A172 (cell line): ENCODE measurements at regions not wholly inside any gene's neighbourhood (a gene's known extent, or its start where the extent isn't known, plus 50 kb on each side); places are given as distances from the start of the nearest gene placed in this dataset.

Experiments
- DNase-seq: peaks from one replicate; pipeline ENCODE4 v3.0.0-alpha.2; 2015; ENCODE audit warnings: low spot score

GRCh38 chr13:62327367-62327766 lies 911.7 kb upstream of the PCDH20 start:
- DNase-seq = no peak

DNA sequence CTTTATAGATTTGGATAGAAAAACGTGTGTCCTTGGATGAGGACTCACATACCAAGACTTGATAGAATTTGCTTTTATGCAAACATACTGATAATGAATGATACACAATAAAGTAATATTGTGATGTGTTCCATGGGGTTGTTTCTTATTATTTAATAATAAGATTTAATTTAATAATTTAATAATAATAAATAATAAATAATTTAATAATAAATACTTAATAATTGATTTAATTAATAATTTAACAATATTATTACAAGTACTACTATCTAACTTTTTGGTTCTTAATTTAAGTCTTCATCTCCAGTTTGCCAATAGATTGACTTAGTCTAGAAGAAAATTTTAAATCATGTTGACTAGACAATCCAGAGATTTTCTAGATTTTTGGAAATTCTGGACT lies 909.2 kb upstream of the PCDH20 start:
- no peak for DNase-seq

DNA sequence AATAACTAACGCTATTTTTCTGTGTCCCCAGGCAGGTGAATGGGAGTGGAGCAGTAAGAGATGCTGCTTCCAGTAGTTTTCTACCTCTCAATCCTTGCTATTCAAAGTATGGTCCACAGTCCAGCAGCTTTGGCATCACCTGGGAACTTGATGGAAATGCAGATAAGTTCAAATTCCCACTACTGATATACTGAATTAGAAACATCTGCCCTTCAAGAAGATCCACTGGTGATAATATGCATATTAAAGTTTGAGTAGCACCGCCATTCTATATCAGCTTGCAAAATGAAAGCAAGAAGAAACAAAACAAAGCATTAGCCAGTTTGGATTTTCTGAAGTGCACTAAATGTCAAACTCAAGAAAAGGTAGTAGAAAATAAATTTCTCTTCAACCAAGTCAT lies 906.2 kb upstream of the PCDH20 start:
- DNase-seq = no peak

DNA sequence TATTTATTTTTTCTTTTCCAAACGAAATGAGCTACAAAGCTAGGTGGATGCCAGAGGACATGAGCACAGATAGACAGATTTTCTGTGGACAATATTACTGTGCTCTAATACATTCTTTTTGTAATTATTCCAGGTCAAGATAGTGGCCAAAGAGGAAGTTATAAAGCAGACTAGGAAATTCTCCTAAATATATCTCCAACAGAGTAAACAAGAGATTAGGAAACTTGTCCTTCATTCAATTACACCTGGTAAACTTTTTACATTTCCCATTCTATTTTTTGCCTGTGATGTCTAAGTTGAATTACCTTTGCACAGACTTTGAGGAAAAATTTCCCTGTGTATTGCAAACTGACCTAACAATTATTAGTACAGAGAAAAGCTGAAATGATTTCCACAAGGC lies 905.5 kb upstream of the PCDH20 start:
- DNase-seq = no peak

DNA sequence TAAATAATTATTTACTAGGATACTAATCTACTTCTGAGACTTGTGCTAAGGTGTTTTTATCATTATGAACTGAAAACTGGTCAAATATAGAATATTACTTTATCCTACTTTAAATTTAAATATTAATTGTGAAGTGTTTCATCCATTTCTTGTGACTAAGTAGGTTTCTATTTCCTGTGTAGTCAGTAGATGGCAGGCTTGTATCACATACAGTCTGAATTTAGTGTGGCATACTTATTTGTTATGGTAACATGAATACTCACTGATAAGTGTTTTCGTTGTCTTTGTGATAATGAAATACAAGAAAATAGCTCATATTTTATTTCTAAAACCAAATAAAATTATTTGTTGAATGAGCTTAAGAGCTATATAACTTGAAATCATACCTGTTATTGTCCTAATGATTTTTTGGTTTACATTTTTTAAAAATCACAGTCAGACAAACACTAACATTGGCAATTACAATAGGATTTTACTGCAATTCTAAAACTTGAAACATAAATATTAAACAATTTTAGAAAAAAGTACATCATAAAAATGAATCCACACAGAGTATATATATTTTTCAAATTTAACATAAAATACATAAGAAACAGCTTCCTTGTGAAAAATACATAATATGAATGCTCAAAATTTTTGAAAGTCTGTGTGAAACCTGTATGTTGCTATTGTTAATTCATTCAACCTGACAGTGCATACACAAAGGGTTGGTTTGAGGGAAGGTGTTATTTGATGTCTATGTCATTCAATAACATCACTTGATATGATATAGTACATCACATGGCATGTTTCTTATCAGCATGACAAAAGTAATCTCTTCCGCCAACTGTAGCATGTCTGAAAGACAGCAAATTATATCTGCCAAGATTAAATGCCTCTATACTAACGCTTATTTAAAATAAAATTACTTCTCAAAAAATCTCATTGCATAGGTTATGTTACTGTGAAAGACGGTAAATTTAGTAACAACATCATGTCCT lies 904.8 kb upstream of the PCDH20 start:
- DNase-seq = peak; percentile 55

DNA sequence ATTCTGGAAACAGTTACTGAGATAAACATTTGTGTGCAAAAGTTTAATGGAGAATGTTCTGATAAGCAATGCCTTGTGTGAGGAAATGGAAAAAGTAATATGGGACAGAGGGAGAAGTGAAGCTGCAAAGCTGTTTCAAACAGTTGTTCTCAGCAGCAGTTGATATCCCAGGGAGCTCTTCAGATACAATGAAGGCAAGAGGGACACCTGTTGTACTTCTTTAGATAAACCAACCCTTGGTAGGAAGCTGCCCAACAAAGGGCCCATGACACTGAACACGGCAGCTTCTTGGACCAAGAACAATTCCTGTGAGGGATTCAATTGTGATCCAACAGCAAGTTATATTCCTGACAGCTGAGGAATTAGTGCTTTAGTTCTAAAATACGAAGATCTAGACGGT lies 894.3 kb upstream of the PCDH20 start:
- no peak for DNase-seq

DNA sequence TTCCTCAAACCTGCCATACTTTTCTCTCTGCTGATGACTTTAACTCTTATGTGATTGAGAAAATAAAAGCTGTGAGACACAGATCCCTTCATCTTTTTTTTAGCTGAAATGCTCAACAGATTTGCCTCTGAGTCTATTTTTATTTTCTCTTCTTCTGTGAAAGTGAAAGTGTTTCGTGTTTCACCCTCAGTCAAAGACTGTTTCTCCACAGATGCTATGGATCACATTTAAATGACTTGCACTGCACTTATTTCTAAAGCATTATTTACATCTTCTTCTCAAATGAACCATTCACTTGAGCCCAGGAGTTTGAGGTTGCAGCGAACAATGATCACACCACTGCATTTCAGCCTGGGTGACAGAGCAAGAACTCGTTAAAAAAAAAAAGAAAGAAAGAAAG lies 890.1 kb upstream of the PCDH20 start:
- DNase-seq = no peak

- DNase-seq = no peak
Observed at GRCh38 chr13:62302341-62302740, 886.7 kb upstream of the PCDH20 start.

GRCh38 chr13:62299988-62300387 lies 884.3 kb upstream of the PCDH20 start:
- DNase-seq = no peak

DNA sequence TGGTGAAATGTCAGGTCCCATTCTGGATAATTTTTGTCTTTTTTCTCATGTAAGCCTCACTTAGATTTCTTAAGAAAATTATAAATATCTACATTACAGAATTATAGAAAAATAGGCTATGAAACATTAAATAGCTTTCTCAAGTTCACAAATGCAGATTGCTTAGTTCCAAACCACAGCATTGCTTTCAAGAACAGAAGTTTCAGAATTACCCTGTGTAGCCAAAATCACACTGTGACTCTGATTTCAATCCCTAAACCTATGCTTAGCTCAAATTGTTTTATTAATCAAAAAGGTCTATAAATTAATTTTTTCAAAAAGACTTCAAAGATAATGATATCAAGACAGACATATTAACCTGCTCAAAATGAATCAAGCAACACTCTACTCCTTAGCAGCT lies 881.2 kb upstream of the PCDH20 start:
- no peak for DNase-seq

DNA sequence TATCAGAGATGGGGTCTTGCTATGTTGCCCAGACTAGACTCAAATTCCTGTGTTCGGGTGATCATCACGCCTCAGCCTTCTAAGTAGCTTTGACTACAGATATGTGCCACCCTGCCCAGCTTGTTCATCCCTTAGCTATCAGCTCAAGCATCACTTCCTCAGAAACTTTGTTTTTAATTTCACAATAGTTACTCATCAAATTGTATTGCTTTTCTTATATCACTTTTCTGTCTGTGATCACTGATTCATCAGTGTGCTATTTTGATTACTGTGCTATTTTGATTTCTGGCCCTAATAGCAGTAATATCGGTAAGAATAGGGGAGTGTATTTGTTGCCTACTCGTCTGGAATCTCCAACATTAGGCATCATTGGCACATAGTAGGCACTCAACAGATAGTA lies 878.6 kb upstream of the PCDH20 start:
- DNase-seq = peak; percentile 16

- peak; percentile 53 for DNase-seq
Observed at GRCh38 chr13:62292714-62293480, 877.2 kb upstream of the PCDH20 start.

DNA sequence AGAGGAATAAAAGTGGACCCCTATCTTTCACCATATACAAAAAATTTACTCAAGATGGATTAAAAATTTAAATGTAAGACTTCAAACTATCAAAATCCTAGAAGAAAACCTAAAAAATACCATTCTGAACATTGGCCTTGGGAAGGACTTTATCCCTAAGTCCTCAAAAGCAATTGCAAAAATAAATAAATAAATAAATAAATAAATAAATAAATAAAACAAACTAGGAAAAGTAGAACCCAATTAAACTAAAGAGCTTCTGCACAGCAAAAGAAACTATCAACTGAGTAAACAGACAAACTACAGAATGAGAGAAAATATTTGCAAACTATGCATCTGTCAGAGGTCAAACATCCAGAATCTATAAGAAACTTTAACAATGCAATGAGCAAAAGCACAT lies 874.9 kb upstream of the PCDH20 start:
- no peak for DNase-seq

DNA sequence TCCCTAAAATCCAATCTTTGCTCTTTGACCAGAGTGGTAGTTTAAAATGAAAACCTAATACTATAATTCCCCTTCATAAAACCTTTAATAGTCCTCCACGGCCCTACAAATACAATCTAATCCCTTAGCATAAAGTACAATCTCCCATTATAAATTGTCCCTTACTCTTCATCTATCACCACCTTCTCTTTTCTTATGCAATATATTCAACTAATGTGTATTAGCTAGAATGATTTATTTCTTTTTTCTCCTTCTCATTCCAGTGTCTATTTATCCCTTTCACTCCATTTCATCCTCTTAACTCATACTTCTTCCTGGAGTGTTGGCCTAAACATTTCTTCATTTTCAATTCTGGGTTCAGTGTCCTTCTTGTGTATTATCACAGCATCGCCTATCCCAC lies 872.1 kb upstream of the PCDH20 start:
- DNase-seq = no peak

DNA sequence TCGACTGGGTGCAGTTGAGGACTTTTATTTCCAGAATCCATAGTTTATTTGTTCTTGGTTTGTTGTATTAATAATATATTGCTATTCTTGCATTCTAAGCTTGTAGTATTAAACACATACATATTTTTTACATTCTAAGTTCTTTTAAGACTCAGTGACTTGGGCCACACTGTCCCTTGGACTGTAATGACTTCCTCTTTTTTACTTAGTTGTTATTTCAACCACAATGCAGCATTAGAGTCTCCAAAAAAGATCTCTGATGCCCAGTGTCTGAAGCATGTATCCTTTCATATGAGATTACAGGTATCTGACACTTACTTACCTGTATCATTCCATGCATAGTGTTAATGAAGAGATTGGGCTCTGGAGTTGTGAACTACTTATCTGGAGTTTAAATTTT lies 864.9 kb upstream of the PCDH20 start:
- no peak for DNase-seq

- no peak for DNase-seq
Observed at GRCh38 chr13:62278271-62278670, 862.6 kb upstream of the PCDH20 start.

- no peak for DNase-seq
Observed at GRCh38 chr13:62251734-62252133, 836.1 kb upstream of the PCDH20 start.

- no peak for DNase-seq
Observed at GRCh38 chr13:62250501-62251201, 835.0 kb upstream of the PCDH20 start.

GRCh38 chr13:62246581-62246980 lies 830.9 kb upstream of the PCDH20 start:
- DNase-seq = no peak

GRCh38 chr13:62243106-62243505 lies 827.5 kb upstream of the PCDH20 start:
- no peak for DNase-seq

DNA sequence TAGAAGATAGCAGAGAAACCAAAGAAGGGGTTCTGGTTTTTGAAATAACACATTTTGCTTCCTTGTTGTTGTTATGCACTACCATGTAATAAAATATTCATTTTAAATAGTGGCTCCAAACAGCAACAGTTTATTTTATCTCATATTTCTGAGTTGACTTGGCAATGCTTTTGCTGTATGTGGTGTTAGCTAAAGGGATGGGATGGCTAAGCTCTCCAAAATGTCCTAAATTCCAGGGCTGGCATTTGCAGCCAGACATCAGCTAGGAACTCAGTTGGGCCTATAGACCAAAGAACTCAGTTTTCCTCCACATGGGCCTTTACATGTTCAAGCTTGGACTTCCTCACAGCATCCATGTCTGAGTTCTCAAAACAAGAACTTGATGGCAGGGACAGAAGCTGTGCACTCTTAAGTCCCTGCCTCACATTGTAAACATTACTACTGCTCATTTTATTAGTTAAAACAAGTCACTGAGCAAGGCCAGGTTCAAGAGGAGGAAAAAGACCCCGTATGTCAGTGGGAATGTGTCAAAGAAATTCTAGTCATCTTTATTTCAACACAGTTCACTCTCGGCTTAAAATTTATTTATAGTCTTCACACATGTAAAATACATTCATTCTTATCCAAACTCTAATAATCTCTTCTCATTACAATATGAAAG lies 819.3 kb upstream of the PCDH20 start:
- no peak for DNase-seq

GRCh38 chr13:62210951-62211350 lies 795.3 kb upstream of the PCDH20 start:
- no peak for DNase-seq
